ENCODE measurements at regions not wholly inside any gene's neighbourhood (a gene's known extent, or its start where the extent isn't known, plus 50 kb on each side); places are given as distances from the start of the nearest gene placed in this dataset.

DNA sequence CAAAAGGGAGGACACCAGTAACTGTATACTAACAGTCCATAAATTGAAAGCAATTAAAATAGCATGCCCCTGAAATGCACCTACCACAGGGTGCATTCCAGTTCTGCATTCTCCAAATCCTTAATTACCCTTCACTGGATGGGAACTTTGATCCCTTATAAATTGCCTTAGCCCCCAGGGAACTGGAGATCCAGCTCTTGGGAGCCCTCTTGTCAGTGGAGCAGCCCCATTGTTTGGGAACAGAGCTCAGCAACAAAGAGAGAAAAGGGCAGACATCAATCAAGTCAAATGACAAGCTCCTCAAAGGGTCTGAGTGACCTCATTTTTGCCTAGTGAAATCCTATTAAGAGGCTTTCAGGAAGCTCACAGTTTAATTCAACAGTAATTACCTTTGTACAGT is 472.6 kb downstream of the XPNPEP1 start:
- CTCF ChIA-PET: no interaction called here
- Histone ChIP-seq H3K4me3 (no peak overlapping the region), H3K4me2 (no peak overlapping the region), H3K9me3 (no peaks in the 10 kb centered on the region), H3K27ac (no peak overlapping the region), H3K4me1 (no peaks in the 10 kb centered on the region)
- POLR2A ChIA-PET: no interaction called here
- DNase-seq (ENCODE audit: low read depth in 1 of 2, low spot score in 1 of 2) (no peak), ATAC-seq (no peak), FAIRE-seq (no peak)
- TF ChIP-seq MAFK (IDR thresholded peaks at IDR 0.05; ENCODE audit: partially characterized antibody) (no peak), POLR2AphosphoS2 (conservative IDR thresholded peaks at IDR 0.05; ENCODE audit: low read length) (no peak), NFE2L2 (conservative IDR thresholded peaks at IDR 0.05; ENCODE audit: low read length) (no peak), CHD4 (IDR thresholded peaks at IDR 0.05; ENCODE audit: borderline replicate concordance) (no peak), SREBF2 (IDR thresholded peaks at IDR 0.05) (no peak), ZNF302 (CRISPR knock-in tag; IDR thresholded peaks at IDR 0.05) (no peak), NR3C1 (IDR thresholded peaks at IDR 0.05) (no peak)
- TF ChIP-seq, protein P1, sequence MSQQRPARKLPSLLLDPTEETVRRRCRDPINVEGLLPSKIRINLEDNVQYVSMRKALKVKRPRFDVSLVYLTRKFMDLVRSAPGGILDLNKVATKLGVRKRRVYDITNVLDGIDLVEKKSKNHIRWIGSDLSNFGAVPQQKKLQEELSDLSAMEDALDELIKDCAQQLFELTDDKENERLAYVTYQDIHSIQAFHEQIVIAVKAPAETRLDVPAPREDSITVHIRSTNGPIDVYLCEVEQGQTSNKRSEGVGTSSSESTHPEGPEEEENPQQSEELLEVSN (IDR thresholded peaks at IDR 0.05; ENCODE audit: borderline replicate concordance, low read depth): no peak
- TF ChIP-seq, protein P2, sequence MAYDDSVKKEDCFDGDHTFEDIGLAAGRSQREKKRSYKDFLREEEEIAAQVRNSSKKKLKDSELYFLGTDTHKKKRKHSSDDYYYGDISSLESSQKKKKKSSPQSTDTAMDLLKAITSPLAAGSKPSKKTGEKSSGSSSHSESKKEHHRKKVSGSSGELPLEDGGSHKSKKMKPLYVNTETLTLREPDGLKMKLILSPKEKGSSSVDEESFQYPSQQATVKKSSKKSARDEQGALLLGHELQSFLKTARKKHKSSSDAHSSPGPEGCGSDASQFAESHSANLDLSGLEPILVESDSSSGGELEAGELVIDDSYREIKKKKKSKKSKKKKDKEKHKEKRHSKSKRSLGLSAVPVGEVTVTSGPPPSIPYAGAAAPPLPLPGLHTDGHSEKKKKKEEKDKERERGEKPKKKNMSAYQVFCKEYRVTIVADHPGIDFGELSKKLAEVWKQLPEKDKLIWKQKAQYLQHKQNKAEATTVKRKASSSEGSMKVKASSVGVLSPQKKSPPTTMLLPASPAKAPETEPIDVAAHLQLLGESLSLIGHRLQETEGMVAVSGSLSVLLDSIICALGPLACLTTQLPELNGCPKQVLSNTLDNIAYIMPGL (CRISPR knock-in tag; IDR thresholded peaks at IDR 0.05; ENCODE audit: borderline replicate concordance): no peak

GRCh38 chr10:109433434-109433833 is 489.9 kb downstream of the XPNPEP1 start:
- Histone ChIP-seq H3K27ac (no peak overlapping the region), H3K4me1 (no peaks in the 10 kb centered on the region), H3K9me3 (no peaks in the 10 kb centered on the region), H3K4me3 (no peak overlapping the region), H3K4me2 (no peak overlapping the region)
- ATAC-seq (no peak), DNase-seq (ENCODE audit: low read depth in 1 of 2, low spot score in 1 of 2) (no peak), FAIRE-seq (no peak)
- CTCF ChIA-PET: no interaction called here
- no peak for TF ChIP-seq CBX8 (IDR thresholded peaks at IDR 0.05)
- TF ChIP-seq, protein P3, sequence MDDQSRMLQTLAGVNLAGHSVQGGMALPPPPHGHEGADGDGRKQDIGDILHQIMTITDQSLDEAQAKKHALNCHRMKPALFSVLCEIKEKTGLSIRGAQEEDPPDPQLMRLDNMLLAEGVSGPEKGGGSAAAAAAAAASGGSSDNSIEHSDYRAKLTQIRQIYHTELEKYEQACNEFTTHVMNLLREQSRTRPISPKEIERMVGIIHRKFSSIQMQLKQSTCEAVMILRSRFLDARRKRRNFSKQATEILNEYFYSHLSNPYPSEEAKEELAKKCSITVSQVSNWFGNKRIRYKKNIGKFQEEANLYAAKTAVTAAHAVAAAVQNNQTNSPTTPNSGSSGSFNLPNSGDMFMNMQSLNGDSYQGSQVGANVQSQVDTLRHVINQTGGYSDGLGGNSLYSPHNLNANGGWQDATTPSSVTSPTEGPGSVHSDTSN (IDR thresholded peaks at IDR 0.05): no peak
- no peak for TF ChIP-seq MAFK (IDR thresholded peaks at IDR 0.05; ENCODE audit: partially characterized antibody)
- TF ChIP-seq, protein P1 (IDR thresholded peaks at IDR 0.05; ENCODE audit: borderline replicate concordance, low read depth): no peak
- no peak for TF ChIP-seq EP300 (IDR thresholded peaks at IDR 0.05)
- no peak for TF ChIP-seq RFX5 (IDR thresholded peaks at IDR 0.05)
- no peak for TF ChIP-seq FOSB (CRISPR knock-in tag; IDR thresholded peaks at IDR 0.05)
- TF ChIP-seq, protein P4, sequence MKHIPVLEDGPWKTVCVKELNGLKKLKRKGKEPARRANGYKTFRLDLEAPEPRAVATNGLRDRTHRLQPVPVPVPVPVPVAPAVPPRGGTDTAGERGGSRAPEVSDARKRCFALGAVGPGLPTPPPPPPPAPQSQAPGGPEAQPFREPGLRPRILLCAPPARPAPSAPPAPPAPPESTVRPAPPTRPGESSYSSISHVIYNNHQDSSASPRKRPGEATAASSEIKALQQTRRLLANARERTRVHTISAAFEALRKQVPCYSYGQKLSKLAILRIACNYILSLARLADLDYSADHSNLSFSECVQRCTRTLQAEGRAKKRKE (CRISPR knock-in tag; IDR thresholded peaks at IDR 0.05; ENCODE audit: low read depth): no peak
- TF ChIP-seq JUN (IDR thresholded peaks at IDR 0.05): no peak
- TF ChIP-seq CEBPB (IDR thresholded peaks at IDR 0.05): no peak
- no peak for TF ChIP-seq HOXB5 (CRISPR knock-in tag; IDR thresholded peaks at IDR 0.05)
- no peak for TF ChIP-seq ESRRA (IDR thresholded peaks at IDR 0.05; ENCODE audit: borderline replicate concordance, low read length)
- POLR2A ChIA-PET: no interaction called here

DNA sequence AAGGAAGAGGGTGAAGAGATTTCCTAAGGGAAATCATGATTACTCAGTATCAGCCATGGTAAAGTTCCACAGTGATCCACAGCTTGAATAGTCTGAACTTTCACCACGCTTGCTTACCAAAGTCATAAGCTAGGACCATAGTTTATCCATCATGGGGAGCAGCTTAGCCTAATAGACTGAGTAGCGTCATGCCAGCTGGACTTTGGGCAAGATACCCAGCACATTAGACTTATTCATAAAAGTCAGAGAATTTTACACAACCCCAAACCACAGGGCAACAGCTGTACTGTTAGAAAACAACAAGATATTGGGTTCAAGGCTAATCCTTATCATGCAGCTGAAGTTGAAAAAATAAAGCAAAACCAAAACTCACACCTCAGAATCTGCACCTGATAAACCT is 491.0 kb downstream of the XPNPEP1 start:
- FAIRE-seq (no peak), DNase-seq (ENCODE audit: low read depth in 1 of 2, low spot score in 1 of 2) (no peak), ATAC-seq (no peak)
- no peak for TF ChIP-seq PHF8 (IDR thresholded peaks at IDR 0.05; ENCODE audit: borderline replicate concordance, low read depth)
- no peak for TF ChIP-seq MAFK (IDR thresholded peaks at IDR 0.05; ENCODE audit: partially characterized antibody)
- no peak for TF ChIP-seq REST (IDR thresholded peaks at IDR 0.05)
- no peak for TF ChIP-seq CEBPB (IDR thresholded peaks at IDR 0.05)
- no peak for TF ChIP-seq POLR2AphosphoS2 (conservative IDR thresholded peaks at IDR 0.05; ENCODE audit: low read length)
- no peak overlapping the region for H3K4me2 ChIP-seq
- no peak overlapping the region for H3K27ac ChIP-seq
- CTCF ChIA-PET: interaction anchor here (0.8 kb wide), 1 partner anchor 705 kb away, joined by 3 read pairs; no protein-coding TSS in a partner anchor
- no peaks in the 10 kb centered on the region for H3K9me3 ChIP-seq
- WGBS (ENCODE audit: missing lambda C conversion rate): 0% methylated on average over 2 of the region's 2 CpGs
- H3K4me1 ChIP-seq: no peaks in the 10 kb centered on the region
- H3K4me3 ChIP-seq: no peak overlapping the region
- POLR2A ChIA-PET: no interaction called here
